LNCaP clone FGC (cell line): ENCODE measurements at regions not wholly inside any gene's neighbourhood (a gene's known extent, or its start where the extent isn't known, plus 50 kb on each side); places are given as distances from the start of the nearest gene placed in this dataset.
"Not testable (repeated sequence)": the region's sequence is repeated elsewhere in the genome, so short reads cannot be mapped to it uniquely, and the experiment has no call there.

ENCODE experiments used
- DNase-seq: peaks from one replicate; pipeline ENCODE4 v3.0.0-alpha.2; 2011; ENCODE audit warnings: low read depth
- H3K4me3 ChIP-seq: 2 replicates; pipeline ENCODE4 v1.5.1; 2011; ENCODE audit warnings: mild to moderate bottlenecking, low read depth, low read length, control low read depth
- CTCF ChIP-seq: IDR thresholded peaks from 2 replicates; pipeline ENCODE4 v1.5.1; 2012; ENCODE audit warnings: mild to moderate bottlenecking; ENCODE audit not compliant: control insufficient read depth, insufficient read depth; ENCODE audit errors: extremely low read depth

DNA sequence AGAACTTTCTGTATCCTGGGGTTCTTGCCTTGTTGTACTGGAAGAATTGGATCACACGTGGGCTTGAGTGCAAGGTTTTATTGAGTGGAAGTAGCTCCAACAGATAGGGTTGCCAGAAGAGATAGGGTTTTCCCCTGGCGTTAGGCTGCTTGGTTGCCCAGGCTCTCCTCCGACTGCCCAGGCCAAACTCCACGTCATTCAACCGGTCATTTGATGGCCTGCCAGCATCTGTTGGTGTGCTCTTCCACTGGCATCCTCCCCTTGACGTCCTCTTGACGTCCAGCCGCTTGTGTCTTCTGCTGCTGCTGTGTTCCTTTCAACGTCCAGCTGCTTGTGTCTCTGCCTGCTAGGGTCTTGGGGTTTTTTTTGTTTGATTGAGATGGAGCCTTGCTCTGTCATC, 111.2 kb upstream of the XIST start:
- DNase-seq: no peak
- H3K4me3 ChIP-seq: no peak overlapping the region
- no peak for TF ChIP-seq CTCF

DNA sequence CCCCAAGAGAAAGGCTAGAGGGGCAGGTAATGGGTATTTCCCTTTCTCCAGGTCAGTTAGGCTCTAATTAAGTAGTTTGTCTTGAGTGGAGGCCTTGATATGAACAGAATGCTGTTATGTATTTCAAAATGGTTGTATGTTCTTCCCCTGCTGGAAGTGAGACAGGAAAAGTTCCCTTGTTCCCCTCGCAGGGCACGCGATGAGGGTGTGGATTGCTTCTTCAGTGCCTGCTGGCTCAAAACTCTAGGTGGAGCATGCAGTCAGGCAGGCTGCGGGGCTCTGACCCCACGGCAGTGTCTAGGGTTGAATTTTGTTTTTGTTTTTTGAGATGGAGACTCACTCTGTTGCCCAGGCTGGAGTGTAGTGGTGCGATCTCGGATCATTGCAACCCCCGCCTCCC, 110.4 kb upstream of the XIST start:
- DNase-seq: no peak
- no peak overlapping the region for H3K4me3 ChIP-seq
- no peak for TF ChIP-seq CTCF

DNA sequence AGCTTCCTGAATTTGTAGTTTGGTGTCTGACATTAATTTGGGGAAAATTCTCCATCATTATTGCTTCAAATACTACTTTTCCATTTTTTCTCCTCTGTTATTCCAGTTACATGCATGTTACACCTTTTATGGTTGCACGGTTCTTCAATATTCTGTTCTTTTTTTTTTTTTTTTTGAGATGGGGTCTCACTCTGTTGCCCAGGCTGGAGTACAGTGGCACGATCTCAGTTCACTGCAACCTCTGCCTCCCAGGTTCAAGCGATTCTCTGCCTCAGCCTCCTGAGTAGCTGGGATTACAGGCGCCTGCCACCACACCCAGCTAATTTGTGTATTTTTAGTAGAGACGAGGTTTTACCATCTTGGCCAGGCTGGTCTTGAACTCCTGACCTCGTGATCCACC, 109.4 kb upstream of the XIST start:
- not testable (repeated sequence) for H3K4me3 ChIP-seq, DNase-seq

- no peak for DNase-seq
- peak overlapping the region; percentile 82 for H3K4me3 ChIP-seq
- TF ChIP-seq CTCF: no peak
These were observed 92.0 kb upstream of the XIST start for GRCh38 chrX:73944563-73944908.

DNA sequence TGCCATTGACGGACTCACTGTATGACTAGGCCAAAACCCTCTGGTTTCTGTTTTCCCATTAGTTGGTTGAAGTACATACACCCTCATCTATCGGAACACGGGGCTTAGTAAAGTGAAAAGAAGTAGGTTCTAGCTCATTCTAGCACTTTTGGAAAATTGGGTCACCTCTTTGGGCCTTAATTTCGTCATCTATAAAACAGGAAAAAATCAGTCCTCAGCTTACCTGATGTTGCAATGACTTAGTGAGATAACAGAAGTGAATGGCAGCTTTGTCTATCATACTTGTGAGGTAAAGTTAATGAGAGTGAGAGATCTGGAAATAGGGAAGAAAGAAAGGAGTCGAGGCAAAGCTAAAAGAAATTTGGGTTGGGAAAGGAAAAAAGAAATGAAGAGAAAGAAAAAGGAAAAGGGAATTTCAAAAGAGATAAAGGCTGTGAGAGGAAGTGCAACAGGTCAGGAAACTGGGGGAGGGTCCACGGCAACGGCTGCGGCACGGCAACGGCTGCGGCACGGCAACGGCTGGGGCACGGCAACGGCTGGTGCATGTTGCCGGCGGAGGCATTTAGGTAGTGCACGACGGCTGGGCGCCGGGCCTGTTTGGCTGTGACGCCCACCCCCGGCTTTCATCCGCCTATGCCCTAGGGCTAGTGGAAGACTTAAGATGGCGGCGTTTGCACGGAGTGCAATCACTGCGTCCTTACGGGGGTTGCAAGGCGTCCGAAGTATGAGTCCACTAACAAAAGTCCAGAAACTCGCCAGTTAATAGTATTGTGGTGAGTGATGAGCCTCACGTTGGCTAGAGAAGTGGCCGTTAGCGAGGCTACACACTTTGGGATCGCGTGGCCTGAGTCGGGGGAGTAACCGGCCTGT, 91.4 kb upstream of the XIST start:
- TF ChIP-seq CTCF: no peak
- DNase-seq: peak; percentile 56
- H3K4me3 ChIP-seq: peak overlapping the region; percentile 82

DNA sequence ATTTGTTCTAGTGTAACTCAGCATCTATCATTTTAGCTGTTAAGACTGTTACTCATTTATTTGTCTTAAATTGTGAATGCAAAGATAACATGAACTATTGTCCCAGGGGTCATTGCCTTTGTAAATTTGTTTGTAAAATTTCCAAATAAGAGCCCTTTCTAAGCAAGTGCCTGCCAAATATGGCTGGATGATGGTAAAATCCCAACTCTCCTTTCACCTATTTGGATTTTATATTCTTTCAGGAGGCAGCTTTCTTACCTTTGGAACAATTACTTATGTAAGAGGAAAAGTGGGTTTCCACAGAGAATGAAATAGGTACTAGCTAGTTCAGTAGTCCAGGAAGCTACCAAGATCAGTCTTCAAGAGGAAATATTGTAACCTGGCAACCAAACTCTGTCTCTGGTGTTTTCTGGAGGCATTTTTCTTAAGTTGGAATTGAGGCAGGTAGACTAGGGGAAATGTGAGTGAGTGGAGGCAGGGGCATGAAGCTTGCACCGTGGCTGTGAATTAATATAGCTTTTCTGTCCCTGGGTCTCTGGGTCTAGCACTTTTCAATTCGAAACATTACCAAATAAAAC, 88.5 kb upstream of the XIST start:
- no peak for DNase-seq
- no peak for TF ChIP-seq CTCF
- H3K4me3 ChIP-seq: no peak overlapping the region

GRCh38 chrX:73937843-73938242, 85.3 kb upstream of the XIST start:
- DNase-seq, H3K4me3 ChIP-seq: not testable (repeated sequence)

GRCh38 chrX:73932522-73932921, 80.0 kb upstream of the XIST start:
- no peak for TF ChIP-seq CTCF
- H3K4me3 ChIP-seq: no peak overlapping the region
- no peak for DNase-seq
